HEK293 (cell line): ENCODE measurements at regions not wholly inside any gene's neighbourhood (a gene's known extent, or its start where the extent isn't known, plus 50 kb on each side); places are given as distances from the start of the nearest gene placed in this dataset.

Source experiments
- CTCF ChIA-PET: fragments of 350-600 bp; formaldehyde crosslinking; extraction: SDS; loops from one replicate; lab custom pipeline; 2021; ENCODE audit warnings: antibody characterized with exemption; lab: Yijun Ruan, JAX
- POLR2A ChIA-PET: fragments of 300-600 bp; formaldehyde crosslinking; extraction: SDS; loops from one replicate; lab custom pipeline; 2020; ENCODE audit warnings: antibody characterized with exemption, inconsistent platforms; lab: Yijun Ruan, JAX
- H3K27ac ChIP-seq: fragments of 200-500 bp; sonication (Bioruptor generic); 2 replicates; pipeline ENCODE4 v1.5.1; 2014; ENCODE audit warnings: low read depth, low read length, control low read depth, inconsistent platforms; ENCODE audit errors: extremely low read depth
- H3K36me3 ChIP-seq, 2 experiments: fragments of 200-500 bp in 1 of 2; sonication (Bioruptor generic) in 1 of 2; 1 replicate in 1 of 2; 2 replicates in 1 of 2; pipeline ENCODE4 v1.5.1; 2014 to 2017; ENCODE audit warnings: inconsistent platforms in 2 of 2, low read length in 2 of 2; ENCODE audit not compliant: control insufficient read depth in 2 of 2, insufficient read depth in 1 of 2
- H3K4me1 ChIP-seq: fragments of 200-500 bp; sonication (Bioruptor generic); 2 replicates; pipeline ENCODE4 v1.5.1; 2014; ENCODE audit warnings: mild to moderate bottlenecking, low read length, inconsistent platforms; ENCODE audit not compliant: control insufficient read depth, insufficient read depth
- H3K4me3 ChIP-seq: 2 replicates; pipeline ENCODE4 v1.5.1; 2011; ENCODE audit warnings: low read depth, mild to moderate bottlenecking, control low read depth, low read length, moderate library complexity
- H3K9me3 ChIP-seq: fragments of 200-500 bp; sonication (Bioruptor generic); 2 replicates; pipeline ENCODE4 v1.5.1; 2014; ENCODE audit warnings: low read depth, low read length, inconsistent platforms; ENCODE audit not compliant: control insufficient read depth, insufficient read depth
- KLF7 ChIP-seq: fragments of 450-650 bp; formaldehyde crosslinking; IDR thresholded peaks from 2 replicates; pipeline ENCODE4 v1.5.1; 2016; ENCODE audit warnings: missing biosample characterization, missing genetic modification characterization, borderline replicate concordance
- PRDM2 ChIP-seq: fragments of 450-650 bp; formaldehyde crosslinking; IDR thresholded peaks from 2 replicates; pipeline ENCODE4 v1.5.1; 2016; ENCODE audit warnings: missing biosample characterization, missing genetic modification characterization, borderline replicate concordance
- TSHZ1 ChIP-seq: fragments of 450-650 bp; formaldehyde crosslinking; IDR thresholded peaks from 2 replicates; pipeline ENCODE4 v1.5.1; 2016; ENCODE audit warnings: missing biosample characterization, missing genetic modification characterization, borderline replicate concordance
- ZNF184 ChIP-seq: fragments of 450-650 bp; IDR thresholded peaks from 2 replicates; pipeline ENCODE4 v1.5.1; 2018; ENCODE audit warnings: missing biosample characterization, mild to moderate bottlenecking, missing genetic modification characterization
- ZNF302 ChIP-seq: fragments of 450-650 bp; formaldehyde crosslinking; IDR thresholded peaks from 2 replicates; pipeline ENCODE4 v1.5.1; 2016; ENCODE audit warnings: missing biosample characterization, missing genetic modification characterization, low read depth
- ZNF521 ChIP-seq: fragments of 450-650 bp; formaldehyde crosslinking; IDR thresholded peaks from 2 replicates; pipeline ENCODE4 v1.5.1; 2017; ENCODE audit warnings: missing biosample characterization, mild to moderate bottlenecking, missing genetic modification characterization
- ZNF580 ChIP-seq: fragments of 450-650 bp; formaldehyde crosslinking; IDR thresholded peaks from 2 replicates; pipeline ENCODE4 v1.5.1; 2016; ENCODE audit warnings: missing biosample characterization, missing genetic modification characterization
- ZSCAN30 ChIP-seq: fragments of 450-650 bp; IDR thresholded peaks from 2 replicates; pipeline ENCODE4 v1.5.1; 2018; ENCODE audit warnings: missing biosample characterization, mild to moderate bottlenecking, missing genetic modification characterization, moderate library complexity
- ZSCAN5A ChIP-seq: fragments of 450-650 bp; formaldehyde crosslinking; IDR thresholded peaks from 2 replicates; pipeline ENCODE4 v1.5.1; 2016; ENCODE audit warnings: missing biosample characterization, missing genetic modification characterization

GRCh38 chr3:132973441-132973840, 64.8 kb upstream of the TMEM108 start:
- Histone ChIP-seq H3K27ac (no peak overlapping the region), H3K4me3 (no peak overlapping the region), H3K4me1 (no peaks in the 10 kb centered on the region), H3K36me3 (no peaks in the 10 kb centered on the region)
- POLR2A ChIA-PET, result no interaction called here
- TF ChIP-seq ZSCAN30 (tag by site-specific recombination), result no peak
- no peak for TF ChIP-seq ZNF184 (tag by site-specific recombination)
- TF ChIP-seq KLF7 (tag by site-specific recombination), result no peak
- TF ChIP-seq TSHZ1 (tag by site-specific recombination), result no peak
- TF ChIP-seq, all 188 proteins: peak for 0
- CTCF ChIA-PET, result no interaction called here
- H3K9me3 ChIP-seq, result no peaks in the 10 kb centered on the region

- H3K4me3 ChIP-seq, result no peak overlapping the region
- H3K27ac ChIP-seq, result no peak overlapping the region
- no peak for TF ChIP-seq ZSCAN5A (tag by site-specific recombination)
- TF ChIP-seq, all 188 proteins: peak for 0
- Histone ChIP-seq H3K4me1 (no peaks in the 10 kb centered on the region), H3K36me3 (no peaks in the 10 kb centered on the region), H3K9me3 (no peaks in the 10 kb centered on the region)
- ChIA-PET POLR2A (no interaction called here), CTCF (no interaction called here)
Observed at GRCh38 chr3:132972333-132972732, 65.9 kb upstream of the TMEM108 start.

- no peak for TF ChIP-seq PRDM2
- TF ChIP-seq ZNF580 (tag by site-specific recombination), result no peak
- TF ChIP-seq ZNF302 (tag by site-specific recombination), result no peak
- TF ChIP-seq ZNF521, result no peak
- ChIA-PET CTCF (interaction anchor here (0.6 kb wide), 1 partner anchor 78 kb away, joined by 3 read pairs; no protein-coding TSS in a partner anchor), POLR2A (no interaction called here)
- no peaks in the 10 kb centered on the region for H3K36me3 ChIP-seq
- no peaks in the 10 kb centered on the region for H3K9me3 ChIP-seq
- no peaks in the 10 kb centered on the region for H3K4me1 ChIP-seq
- no peak overlapping the region for H3K4me3 ChIP-seq
- no peak overlapping the region for H3K27ac ChIP-seq
Observed at GRCh38 chr3:132966374-132966773, 71.8 kb upstream of the TMEM108 start.
